Ascending aorta (tissue), 2 donors: ENCODE measurements at regions not wholly inside any gene's neighbourhood (a gene's known extent, or its start where the extent isn't known, plus 50 kb on each side); places are given as distances from the start of the nearest gene placed in this dataset.

Source experiments
- DNase-seq, 2 donors: peaks; one replicate each; pipeline ENCODE4 v3.0.0-alpha.2; 2019; ENCODE audit warnings: low spot score in 2 of 2
- H3K27ac ChIP-seq, 2 donors: fragments of 200-600 bp; sonication (generic); one replicate each; pipeline ENCODE4 v1.5.1; 2016 to 2017; ENCODE audit warnings: mild to moderate bottlenecking in 1 of 2
- H3K27me3 ChIP-seq: fragments of 200-600 bp; sonication (generic); one replicate; pipeline ENCODE4 v1.5.1; 2017
- H3K36me3 ChIP-seq, 2 donors: fragments of 200-600 bp; sonication (generic); one replicate each; pipeline ENCODE4 v1.5.1; 2016
- H3K4me1 ChIP-seq, 2 donors: fragments of 200-600 bp; sonication (generic); one replicate each; pipeline ENCODE4 v1.5.1; 2016 to 2017; ENCODE audit warnings: mild to moderate bottlenecking in 1 of 2
- H3K4me3 ChIP-seq, 2 donors: fragments of 200-600 bp; sonication (generic); one replicate each; pipeline ENCODE4 v1.5.1; 2016 to 2017; ENCODE audit warnings: mild to moderate bottlenecking in 1 of 2
- H3K9me3 ChIP-seq, 2 donors: fragments of 200-600 bp; sonication (generic); one replicate each; pipeline ENCODE4 v1.5.1; 2016
- CTCF ChIP-seq, 3 experiments: fragments of 200-600 bp in 2 of 3; fragments of 450-650 bp in 1 of 3; sonication (generic) in 2 of 3; IDR thresholded peaks; one replicate each; pipeline ENCODE4 v1.5.1; 2016 to 2019; ENCODE audit warnings: antibody characterized with exemption in 3 of 3, mild to moderate bottlenecking in 1 of 3, moderate library complexity in 1 of 3
- intact Hi-C: fragments of 100-400 bp; cut with DNase I; formaldehyde crosslinking; loops from one replicate; pipeline ENCODE4 v1.15.1; 2023

- H3K36me3 ChIP-seq = no peaks in the 10 kb centered on the region
- intact Hi-C loops = no loop called here
Observed at GRCh38 chr13:82438320-82438719, 1444.0 kb downstream of the SLITRK1 start.

GRCh38 chr13:82436099-82436585, 1446.1 kb downstream of the SLITRK1 start:
- Histone ChIP-seq H3K4me3 (no peak overlapping the region), H3K9me3 (no peaks in the 10 kb centered on the region), H3K27ac (no peak overlapping the region), H3K36me3 (no peaks in the 10 kb centered on the region), H3K27me3 (no peaks in the 10 kb centered on the region), H3K4me1 (no peaks in the 10 kb centered on the region)
- DNase-seq = no peak
- TF ChIP-seq CTCF (IDR thresholded peaks at IDR 0.05) = no peak
- intact Hi-C loops = no loop called here

More at GRCh38 chr13:82438320-82438719, 1444.0 kb downstream of the SLITRK1 start:
- no peak for TF ChIP-seq CTCF (IDR thresholded peaks at IDR 0.05)
- H3K4me3 ChIP-seq = no peak overlapping the region
- no peak overlapping the region for H3K27ac ChIP-seq
- H3K9me3 ChIP-seq = no peaks in the 10 kb centered on the region
- no peak for DNase-seq
- no peaks in the 10 kb centered on the region for H3K27me3 ChIP-seq
- H3K4me1 ChIP-seq = no peaks in the 10 kb centered on the region

GRCh38 chr13:82432949-82433348, 1449.3 kb downstream of the SLITRK1 start:
- Histone ChIP-seq H3K27ac (no peak overlapping the region), H3K4me1 (no peaks in the 10 kb centered on the region), H3K4me3 (no peak overlapping the region), H3K36me3 (no peaks in the 10 kb centered on the region), H3K27me3 (no peaks in the 10 kb centered on the region), H3K9me3 (no peaks in the 10 kb centered on the region)
- no peak for DNase-seq
- intact Hi-C loops = no loop called here
- no peak for TF ChIP-seq CTCF (IDR thresholded peaks at IDR 0.05)

DNA sequence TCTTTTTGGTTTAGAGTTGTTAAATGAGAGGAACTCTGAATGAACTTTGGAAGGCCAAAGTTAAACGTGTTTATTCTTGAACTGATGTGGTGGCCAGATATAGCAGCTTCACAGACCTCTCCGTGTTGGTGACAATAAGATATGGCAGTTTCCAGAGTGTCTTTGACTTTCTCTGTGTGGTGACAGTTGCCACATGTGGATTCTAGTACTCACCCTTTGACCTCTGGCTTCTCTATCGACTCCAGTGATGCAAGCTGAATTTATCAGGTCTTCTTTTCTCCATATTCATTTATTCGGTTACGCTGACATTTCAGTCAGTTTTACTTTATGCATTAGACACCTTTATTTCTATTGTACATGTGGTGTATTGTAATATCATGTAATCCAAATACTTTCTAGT, 1469.5 kb downstream of the SLITRK1 start:
- Histone ChIP-seq H3K27ac (no peak overlapping the region), H3K4me3 (no peak overlapping the region), H3K4me1 (no peaks in the 10 kb centered on the region), H3K9me3 (no peaks in the 10 kb centered on the region), H3K36me3 (no peaks in the 10 kb centered on the region), H3K27me3 (no peaks in the 10 kb centered on the region)
- no peak for TF ChIP-seq CTCF (IDR thresholded peaks at IDR 0.05)
- intact Hi-C loops = no loop called here
- DNase-seq = no peak

- no peaks in the 10 kb centered on the region for H3K4me1 ChIP-seq
- TF ChIP-seq CTCF (IDR thresholded peaks at IDR 0.05) = no peak
- H3K9me3 ChIP-seq = peaks cover 0 to 7% of the 10 kb centered on the region in 2 donors
- DNase-seq = no peak
- intact Hi-C loops = no loop called here
- H3K27ac ChIP-seq = no peak overlapping the region
- no peaks in the 10 kb centered on the region for H3K27me3 ChIP-seq
- H3K36me3 ChIP-seq = no peaks in the 10 kb centered on the region
- no peak overlapping the region for H3K4me3 ChIP-seq
Observed at GRCh38 chr13:82407321-82407720, 1475.0 kb downstream of the SLITRK1 start.

- Histone ChIP-seq H3K4me3 (no peak overlapping the region), H3K9me3 (no peaks in the 10 kb centered on the region), H3K27ac (no peak overlapping the region), H3K36me3 (no peaks in the 10 kb centered on the region), H3K27me3 (no peaks in the 10 kb centered on the region), H3K4me1 (no peaks in the 10 kb centered on the region)
- intact Hi-C loops = no loop called here
- TF ChIP-seq CTCF (IDR thresholded peaks at IDR 0.05) = no peak
- DNase-seq = no peak
Observed at GRCh38 chr13:82374719-82375118, 1507.6 kb downstream of the SLITRK1 start.
